GM19397 (cell line): ENCODE measurements at regions not wholly inside any gene's neighbourhood (a gene's known extent, or its start where the extent isn't known, plus 50 kb on each side); places are given as distances from the start of the nearest gene placed in this dataset.

ENCODE experiments used
- ATAC-seq: cut with Tn5 transposase; IDR thresholded peaks from one replicate; pipeline ENCODE4 v1.9.1; 2021; ENCODE audit warnings: mild to moderate bottlenecking, moderate library complexity; ENCODE audit not compliant: unreplicated experiment

GRCh38 chr15:100783291-100783690 lies 96.3 kb upstream of the ALDH1A3 start:
- no peak for ATAC-seq

GRCh38 chr15:100783760-100784492 lies 95.7 kb upstream of the ALDH1A3 start:
- no peak for ATAC-seq

- no peak for ATAC-seq
These were observed 95.0 kb upstream of the ALDH1A3 start for GRCh38 chr15:100784493-100785180.

- no peak for ATAC-seq
These were observed 94.2 kb upstream of the ALDH1A3 start for GRCh38 chr15:100785181-100786138.

- no peak for ATAC-seq
These were observed 93.5 kb upstream of the ALDH1A3 start for GRCh38 chr15:100786139-100786531.

GRCh38 chr15:100786901-100787566 lies 92.6 kb upstream of the ALDH1A3 start:
- ATAC-seq: no peak

- no peak for ATAC-seq
These were observed 91.8 kb upstream of the ALDH1A3 start for GRCh38 chr15:100787567-100788417.

GRCh38 chr15:100788418-100789105 lies 91.1 kb upstream of the ALDH1A3 start:
- ATAC-seq: no peak

GRCh38 chr15:100790786-100791265 lies 88.8 kb upstream of the ALDH1A3 start:
- ATAC-seq: no peak

GRCh38 chr15:100794008-100794407 lies 85.6 kb upstream of the ALDH1A3 start:
- no peak for ATAC-seq

- no peak for ATAC-seq
These were observed 78.3 kb upstream of the ALDH1A3 start for GRCh38 chr15:100801256-100801900.

GRCh38 chr15:100802421-100803170 lies 77.0 kb upstream of the ALDH1A3 start:
- no peak for ATAC-seq

- ATAC-seq: no peak
These were observed 76.5 kb upstream of the ALDH1A3 start for GRCh38 chr15:100803171-100803440.

GRCh38 chr15:100806157-100806556 lies 73.5 kb upstream of the ALDH1A3 start:
- ATAC-seq: no peak

GRCh38 chr15:100807028-100807427 lies 72.6 kb upstream of the ALDH1A3 start:
- no peak for ATAC-seq

GRCh38 chr15:100808691-100809090 lies 70.9 kb upstream of the ALDH1A3 start:
- ATAC-seq: no peak

GRCh38 chr15:100809151-100809550 lies 70.5 kb upstream of the ALDH1A3 start:
- ATAC-seq: no peak

GRCh38 chr15:100809587-100809986 lies 70.0 kb upstream of the ALDH1A3 start:
- ATAC-seq: no peak
